NCI-H2081 (cell line): ENCODE measurements at regions not wholly inside any gene's neighbourhood (a gene's known extent, or its start where the extent isn't known, plus 50 kb on each side); places are given as distances from the start of the nearest gene placed in this dataset.

Source experiments
- DNase-seq, 2 experiments: peaks; one replicate each; lab custom pipeline; 2025; lab: John Stamatoyannopoulos, UW

DNA sequence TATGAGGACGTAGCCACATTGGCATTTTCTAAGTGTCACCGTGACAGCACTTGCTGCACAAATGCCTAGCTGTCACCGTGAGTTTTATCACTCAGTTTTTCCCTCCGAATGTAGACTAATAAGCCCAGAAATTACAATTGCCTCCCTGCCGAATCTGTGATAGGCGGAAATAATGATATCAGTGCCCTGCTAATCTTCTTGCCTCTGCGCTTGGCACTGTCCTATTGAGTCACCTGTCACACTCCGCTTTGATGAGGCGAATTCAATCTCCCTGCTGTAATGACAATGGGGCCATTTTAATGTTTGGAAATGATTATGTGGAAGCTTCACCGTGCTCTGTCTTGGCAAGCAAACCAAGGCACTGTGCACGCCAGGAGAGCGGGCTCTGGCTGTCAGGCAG lies 112.8 kb downstream of the LINC00237 start:
- DNase-seq = peak; percentile 71 to 85

DNA sequence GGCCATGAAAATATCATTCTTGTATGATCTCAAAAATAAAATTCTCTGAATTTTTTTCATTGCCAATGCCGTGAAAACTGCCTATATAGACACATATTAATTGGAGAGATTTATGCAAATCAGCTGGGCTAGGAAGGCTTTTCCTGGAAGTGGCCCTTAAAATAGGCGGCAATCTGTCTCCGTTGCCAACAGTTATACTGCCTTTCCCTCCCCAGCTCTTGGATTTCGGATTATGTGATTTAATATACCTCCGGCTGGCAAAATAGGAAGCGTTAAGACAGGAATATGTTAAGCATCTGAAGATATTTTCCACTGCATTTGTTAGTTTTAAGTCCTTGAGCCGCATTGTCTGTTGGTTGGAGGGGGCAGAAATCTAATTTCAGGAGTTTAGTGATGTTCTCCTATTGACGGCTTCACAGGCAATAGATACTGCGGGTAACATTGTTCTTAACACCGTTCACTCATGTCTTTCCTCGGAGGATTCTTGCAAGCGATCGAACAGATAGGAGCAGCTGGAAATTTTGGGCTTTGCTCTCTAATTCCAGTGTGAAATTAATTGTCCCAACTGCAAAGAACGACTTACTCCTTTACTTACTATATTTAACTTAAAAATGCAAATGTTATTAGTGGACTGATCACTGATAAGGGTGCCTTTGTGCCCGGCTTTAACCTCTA lies 113.3 kb downstream of the LINC00237 start:
- no peak for DNase-seq

DNA sequence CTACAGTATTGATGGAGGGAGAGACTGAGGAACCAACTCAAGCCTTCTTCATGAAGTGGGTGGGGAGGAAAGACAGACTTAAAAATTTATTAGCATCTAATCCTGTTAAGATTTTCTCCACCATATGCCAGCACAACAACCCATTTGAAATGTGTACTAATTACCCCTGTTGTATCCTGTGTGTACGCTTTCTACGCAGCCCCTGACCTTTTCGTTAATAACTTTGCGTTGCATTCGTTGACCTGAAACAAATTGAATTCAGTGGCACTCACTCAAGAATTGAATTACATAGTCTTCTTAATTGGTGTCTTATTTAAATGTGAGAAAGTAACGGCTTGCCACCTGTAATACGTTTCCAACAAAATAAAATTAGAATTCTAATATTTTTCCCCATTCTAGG lies 113.9 kb downstream of the LINC00237 start:
- DNase-seq = peak in 1 of 2 experiments; percentile 3

DNA sequence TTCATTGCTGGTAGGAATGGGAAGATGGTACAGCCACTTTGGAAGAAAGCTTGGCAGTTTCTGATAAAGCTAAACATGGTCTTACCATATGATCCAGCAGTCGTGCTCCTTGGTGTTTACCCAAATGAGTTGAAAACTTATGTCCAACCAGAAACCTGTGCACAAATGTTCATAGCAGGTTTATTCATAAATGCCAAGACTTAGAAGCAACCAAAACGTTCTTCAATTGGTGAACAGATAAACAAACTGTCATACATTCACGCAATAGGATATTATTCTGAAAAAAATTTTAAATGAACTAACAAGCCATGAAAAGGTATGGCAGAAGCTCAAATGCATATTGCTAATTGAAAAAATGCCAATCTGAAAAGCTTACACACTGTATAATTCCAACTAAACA lies 117.1 kb downstream of the LINC00237 start:
- no peak for DNase-seq

DNA sequence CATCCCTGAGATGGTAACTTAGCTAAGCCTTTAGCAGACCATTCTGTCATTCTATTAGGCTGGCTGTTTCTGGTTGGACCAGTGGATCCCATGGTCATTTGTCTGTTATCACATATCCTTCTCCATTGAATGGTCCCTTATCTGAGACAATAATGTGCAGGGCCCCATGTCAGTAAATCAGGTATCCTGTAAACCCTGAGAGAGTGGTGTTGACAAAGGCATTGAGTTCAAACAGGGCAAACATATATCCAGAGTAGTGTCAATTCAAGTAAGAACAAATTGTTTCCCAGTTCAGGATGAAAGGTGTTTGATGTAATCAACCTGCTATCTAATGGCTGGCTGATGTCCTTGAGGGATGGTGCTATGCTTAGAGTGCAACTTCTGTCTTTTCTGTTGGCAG lies 126.2 kb downstream of the LINC00237 start:
- DNase-seq = no peak

DNA sequence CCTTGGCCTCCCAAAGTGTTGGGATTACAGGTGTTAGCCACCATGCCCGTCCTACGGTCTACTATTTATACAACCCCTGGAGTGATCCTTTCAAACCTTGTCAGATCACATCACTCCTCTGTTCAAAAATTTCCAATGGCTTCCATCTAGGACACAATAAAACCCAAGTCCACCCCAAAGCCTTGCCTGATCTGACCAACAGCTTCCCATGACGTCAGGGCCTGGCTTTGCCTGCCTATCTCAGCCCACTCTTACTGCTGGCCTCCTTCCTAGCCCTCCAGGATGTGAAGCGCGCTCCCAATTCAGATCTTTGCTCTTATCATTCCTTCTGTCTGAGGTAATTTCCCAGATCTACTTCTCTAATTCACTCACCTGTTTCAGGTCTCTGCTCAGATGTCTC lies 128.4 kb downstream of the LINC00237 start:
- no peak for DNase-seq

DNA sequence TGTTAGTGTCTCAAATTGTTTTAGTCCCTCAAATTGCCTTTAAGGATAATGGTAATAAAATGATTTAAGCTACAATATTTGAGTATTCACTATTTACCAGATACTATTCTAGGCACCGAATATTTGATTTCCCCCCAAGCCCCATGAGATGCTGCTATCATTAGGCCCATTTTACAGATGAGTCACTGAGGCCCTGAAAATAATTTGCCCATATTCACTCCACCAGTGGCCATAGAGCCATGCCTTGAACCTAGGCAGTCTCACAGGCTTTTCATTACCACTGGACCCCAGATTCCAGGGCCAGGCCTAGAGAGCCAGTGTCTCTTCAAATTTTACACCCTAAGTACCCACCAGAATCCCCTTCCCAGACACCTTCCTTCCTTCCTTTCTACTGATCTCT lies 133.7 kb downstream of the LINC00237 start:
- DNase-seq = no peak

DNA sequence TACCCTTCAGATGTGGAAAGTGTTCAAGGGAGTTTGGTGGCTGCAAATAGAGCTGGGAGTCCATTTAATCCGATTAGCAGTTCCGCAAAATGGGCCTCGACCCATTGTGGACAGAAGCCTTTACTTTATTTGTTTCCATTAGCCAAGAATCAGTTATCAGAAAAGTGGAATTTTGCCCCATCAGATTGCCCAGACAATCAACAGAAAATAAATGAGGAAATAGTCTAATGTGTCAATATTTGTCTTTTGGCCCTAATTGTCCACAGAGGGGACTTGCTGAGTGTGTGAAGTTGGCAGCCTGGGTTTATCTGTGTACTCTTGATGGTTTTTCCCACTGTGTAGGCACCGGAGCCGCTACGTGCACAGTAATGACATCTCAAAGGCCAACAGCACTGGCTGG lies 134.3 kb downstream of the LINC00237 start:
- DNase-seq = peak in 1 of 2 experiments; percentile 11

DNA sequence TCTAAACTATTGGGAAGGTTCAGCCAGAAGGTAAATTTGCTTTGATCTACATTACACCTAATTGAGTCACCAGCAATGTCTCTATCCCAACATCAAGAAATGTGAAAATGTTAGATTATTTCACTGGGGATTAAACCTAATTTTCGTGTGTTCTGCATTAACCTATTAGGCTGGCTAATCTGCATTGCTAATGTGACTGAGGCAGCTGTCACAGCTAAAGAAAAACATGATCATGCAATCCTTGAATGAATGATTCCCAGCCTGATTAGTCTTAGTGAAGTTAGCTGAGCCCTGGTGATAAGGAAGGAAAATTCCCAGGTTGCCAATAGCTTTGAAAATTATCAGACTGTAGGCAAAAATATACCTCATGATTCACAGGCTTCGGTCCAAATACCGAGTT lies 135.3 kb downstream of the LINC00237 start:
- no peak for DNase-seq

DNA sequence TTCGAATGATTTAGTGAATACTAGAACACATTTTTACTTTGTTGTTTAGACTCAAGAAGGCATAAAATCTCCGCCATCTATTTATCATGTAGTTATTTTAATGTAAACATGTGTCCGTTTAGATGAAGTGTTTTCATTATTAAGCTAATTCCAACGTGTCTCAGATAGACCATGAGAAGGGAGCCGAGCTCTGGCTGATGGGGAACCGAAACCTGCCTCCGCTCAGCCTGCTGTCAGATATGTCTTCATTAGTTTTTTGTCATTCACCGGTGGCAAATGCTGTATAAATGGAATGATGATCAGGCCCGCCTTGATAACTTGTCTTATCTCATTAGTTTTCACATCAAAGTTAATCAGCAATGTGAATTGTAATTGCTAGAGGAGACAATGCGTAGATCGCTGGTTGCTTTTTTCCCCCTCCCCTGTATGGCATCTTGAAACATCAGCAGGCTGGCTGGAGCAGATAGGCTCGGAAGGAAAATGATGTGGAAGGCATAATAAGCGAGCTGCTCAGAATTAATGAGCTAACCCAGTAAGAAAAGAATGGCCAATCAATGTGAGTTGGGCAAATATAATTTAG lies 136.4 kb downstream of the LINC00237 start:
- no peak for DNase-seq

DNA sequence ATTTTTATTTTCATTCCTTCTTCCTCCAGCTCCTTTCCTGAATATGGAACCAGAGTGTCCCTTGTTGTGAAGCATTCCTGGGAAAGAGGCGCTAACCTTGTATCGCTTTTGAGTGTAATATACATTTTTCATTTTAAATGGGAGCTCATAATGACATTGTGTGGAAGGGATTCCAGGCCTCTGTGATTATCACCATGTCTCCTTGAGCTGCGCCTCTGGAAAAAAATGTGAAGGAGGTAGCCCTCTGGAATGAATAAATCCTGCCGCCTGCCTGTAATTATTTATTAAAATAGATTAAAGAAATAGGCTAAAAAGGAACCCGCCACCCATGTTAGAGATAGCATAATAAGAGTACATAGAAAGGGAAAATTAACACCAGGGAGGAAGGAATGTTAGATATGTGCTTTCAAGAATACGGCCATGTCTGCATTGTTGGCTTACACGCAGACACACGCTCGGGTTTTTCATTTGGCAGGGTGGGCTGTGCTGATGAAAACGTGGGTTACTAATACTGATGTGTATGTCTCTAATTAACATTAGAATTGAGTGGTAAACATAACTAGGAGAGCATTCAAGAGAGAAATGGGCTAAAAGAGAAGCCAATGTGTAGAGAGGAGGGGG lies 138.5 kb downstream of the LINC00237 start:
- DNase-seq = no peak

DNA sequence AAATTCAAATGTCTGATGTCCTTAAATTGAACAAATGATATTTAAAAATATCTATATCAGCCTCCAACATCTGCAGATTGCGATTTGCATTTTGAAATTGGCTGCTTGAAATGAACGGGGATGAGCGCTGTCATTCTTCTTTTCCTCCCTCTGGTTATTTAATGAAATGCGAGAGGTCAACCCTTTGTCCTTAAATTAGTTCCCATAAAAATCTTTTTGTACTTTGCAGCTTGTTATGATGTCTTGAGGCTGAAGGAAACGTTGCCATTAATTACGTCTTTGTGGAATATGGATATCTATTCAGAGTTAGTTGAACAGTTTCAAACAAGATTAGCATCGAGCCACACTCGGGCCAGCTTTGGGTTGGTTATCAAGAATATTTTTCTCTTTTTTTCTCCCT lies 140.0 kb downstream of the LINC00237 start:
- DNase-seq = no peak

DNA sequence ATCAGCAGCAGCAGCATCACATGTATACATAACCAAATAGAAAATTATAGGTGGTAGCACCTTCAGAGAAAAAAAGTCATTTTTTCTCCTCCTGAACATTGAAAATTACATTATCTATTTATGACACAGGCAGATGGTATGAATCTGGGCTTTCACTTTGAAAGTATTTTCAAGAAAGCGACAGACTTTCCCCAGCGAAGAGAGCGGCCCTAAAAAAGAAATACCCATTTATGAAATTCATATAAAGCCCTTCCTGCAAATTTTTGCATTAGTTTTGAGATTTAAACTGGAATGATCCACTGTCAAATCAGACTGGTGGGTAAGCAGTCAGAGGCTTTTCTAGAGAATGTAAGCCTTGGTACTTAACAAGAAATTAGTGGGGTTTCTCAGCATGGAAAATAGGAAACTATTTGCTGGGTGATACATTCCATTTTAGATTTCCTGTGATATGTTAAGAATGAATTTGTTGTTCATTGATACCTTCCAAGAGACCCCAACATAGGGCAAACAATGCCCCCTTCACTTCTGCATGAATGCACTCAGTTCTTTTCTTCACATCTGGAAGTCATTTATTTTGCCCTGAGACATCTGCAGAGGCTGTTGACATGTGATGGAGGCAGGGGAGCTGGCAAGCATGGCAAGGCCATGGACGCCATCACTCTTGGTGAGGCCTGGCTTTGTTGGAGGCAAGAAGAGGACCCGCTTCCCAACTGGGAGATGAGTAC lies 147.0 kb downstream of the LINC00237 start:
- no peak for DNase-seq

DNA sequence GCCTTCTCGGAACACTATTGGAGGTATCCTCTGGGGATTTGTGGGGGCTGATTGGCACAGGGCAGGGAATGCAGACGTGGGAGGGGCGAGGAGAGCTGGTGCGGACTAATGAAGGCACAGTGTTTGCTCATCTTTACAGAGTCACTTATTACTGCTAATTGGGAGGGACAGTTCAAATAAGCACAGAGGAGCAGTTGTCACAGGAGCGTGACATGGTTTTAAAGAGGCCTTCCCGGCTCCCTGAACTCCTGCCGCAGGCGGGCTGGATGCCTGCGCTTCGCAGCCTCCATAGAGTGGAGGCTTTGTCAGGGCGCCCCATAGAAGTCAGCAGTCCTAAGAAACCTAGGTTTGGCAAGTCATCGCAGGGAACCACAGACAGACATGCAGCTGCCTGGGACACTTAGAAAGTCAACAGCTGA lies 149.6 kb downstream of the LINC00237 start:
- peak; percentile 58 to 70 for DNase-seq

DNA sequence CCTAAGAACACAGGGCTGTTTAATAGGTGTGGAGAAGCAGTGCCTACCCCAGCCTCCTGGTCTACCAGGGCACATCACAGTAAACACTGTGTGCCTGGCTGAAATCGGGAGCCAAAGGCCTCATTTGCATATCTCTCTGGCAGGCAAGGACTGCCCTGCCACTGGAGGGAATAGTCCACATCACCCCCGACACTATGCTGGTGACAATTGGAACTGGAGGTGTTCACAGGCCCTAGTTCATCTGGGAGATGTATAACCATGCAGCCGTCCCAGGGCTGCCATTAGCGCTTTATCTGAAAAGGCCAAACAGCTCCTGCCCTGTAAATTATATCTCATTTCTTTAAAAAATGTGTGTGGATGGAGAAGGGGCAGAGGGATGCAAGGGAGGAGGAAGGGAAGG lies 150.3 kb downstream of the LINC00237 start:
- DNase-seq = no peak

DNA sequence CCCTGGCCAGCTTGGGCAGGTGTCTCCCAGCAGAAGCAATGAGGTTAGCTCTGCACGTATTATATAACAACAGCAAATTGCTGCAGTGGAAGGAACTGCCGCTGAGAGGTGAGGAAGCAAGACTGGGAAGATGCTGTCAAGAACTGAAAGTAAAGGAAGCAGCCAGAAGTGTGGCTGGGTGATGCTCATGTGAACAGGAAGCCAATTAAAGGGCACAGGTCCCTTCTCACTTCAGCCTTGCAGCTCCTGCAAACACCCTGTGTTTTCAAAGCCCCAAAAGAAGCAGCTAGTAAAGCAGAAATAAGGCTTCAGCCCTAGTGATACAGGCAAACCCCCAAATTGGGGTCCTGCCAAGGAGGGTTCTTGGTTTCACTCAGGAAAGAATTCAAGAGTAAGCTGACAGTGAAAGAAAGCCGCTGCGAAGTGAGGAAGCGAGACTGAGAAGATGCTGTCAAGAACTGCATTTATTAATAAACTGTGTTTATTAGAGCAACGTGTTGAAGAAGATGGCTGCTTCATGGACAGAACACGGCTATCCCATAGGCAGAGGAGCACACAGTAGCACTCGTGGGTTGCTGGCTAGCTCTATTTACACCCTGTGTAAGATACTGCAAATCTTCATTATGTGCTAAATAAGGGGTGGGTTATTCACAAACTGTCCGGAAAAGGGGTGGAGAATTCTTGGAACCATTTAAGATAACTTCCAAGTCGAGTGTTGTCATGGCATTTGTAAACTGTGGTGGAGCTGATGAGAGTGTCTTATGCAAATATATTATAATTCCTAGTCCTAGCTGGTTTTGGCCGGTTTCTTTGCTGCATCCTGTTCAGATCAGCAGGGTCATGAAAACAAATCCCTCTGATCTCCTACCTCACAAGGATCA lies 152.2 kb downstream of the LINC00237 start:
- DNase-seq = no peak

DNA sequence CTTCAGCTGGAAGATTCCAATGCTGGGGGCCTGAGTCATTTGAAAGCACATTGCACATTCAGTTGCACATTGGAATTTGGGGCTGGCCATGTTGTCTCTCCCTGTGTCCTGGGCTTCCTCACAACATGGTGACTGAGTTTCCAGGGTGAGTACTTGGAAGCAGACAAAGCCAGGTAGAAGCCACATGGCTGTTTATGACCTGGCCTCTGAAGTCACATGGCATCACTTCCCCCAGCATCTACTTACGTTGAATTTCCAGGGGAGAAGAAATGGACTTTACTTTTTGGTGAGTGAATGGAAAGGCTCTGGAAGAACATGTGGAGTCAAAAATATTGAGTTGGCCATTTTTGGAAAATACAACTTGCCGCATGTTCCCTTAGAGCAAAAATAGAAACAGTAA lies 155.5 kb downstream of the LINC00237 start:
- DNase-seq = no peak

DNA sequence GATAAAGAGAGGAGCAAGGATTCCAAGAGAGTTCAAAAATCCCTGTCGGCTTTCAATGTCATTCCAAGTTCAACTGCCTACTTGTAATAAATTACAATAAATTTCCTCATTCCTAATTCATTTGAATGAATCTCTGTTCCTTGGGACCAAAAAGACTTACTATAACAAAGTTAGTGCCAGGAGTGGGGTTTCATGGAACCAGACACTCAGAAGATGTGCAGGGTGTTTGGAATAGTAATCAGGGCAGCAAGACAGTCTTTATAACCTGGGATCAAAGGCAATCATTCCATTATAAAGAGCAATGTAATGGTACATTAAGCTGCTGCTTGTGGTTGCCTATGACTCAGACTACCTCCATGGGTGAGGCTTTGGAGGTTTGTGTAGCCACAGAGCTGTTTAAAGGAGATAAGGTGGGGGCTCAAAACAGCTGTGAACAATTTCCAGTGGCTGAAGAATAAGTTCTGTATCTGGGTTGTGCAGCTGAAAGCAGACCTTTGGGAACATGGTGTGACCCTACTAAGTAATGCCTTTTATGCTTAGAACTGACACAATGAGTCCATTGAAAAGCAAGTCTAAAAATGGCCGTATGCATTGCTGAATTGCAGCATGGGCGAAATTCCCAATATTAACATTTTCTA lies 159.9 kb downstream of the LINC00237 start:
- DNase-seq = no peak

DNA sequence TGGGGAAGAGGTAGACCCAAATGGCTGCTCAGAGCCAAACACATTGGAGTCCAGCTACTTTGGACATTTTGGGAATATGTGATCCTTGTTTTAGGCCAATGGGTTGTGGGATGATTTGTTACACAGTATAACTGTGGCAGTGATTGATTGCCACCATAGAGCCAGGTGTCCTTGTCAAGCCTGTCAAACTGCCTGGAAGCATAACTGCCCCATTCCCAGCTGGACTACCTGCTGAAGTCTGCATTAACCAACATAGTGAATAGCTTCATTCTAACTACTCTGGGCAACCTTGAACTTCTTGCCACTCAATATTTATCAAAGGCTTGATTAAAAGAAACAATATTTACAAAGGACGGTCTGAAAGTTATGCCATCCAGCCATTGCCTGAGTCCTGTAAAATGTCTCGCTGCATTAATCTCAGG lies 164.7 kb downstream of the LINC00237 start:
- DNase-seq = no peak

DNA sequence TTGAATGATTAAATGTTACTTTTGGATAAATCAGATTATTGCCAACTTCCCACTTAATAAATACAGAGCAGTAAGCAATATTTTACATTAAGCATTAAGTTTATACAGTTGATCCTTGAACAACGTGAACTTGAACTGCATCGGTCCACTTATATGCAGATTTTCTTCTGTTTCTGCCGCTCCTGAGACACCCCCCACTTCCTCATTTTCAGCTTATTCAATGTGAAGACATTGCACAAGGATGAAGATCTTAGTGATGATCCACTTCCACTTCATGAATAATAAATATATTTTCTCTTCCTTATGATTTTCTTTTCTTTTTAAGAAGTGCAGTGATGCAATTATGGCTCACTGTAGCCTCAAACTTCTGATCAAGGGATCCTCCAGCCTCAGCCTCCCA lies 167.2 kb downstream of the LINC00237 start:
- no peak for DNase-seq

DNA sequence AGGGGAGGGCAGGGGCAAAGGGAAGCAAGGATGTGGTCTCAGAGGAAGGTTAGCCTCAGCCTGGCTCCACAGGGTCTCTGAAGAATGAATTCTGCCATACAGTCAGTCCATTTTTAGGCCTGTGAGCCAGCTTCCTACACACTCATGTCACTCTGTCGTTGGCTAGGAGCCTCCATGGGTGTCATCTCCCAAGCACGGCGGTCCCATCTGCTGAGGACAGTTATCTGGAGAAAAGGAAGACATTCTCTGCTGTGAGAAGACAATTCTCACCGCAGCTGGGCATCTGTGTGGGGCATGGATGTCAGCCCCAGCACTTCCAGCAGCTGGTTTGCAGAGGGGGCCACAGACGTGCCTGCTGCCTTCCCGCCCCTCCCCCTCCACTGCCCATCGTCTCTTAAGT lies 167.6 kb downstream of the LINC00237 start:
- no peak for DNase-seq
